ENCODE measurements at regions not wholly inside any gene's neighbourhood (a gene's known extent, or its start where the extent isn't known, plus 50 kb on each side); places are given as distances from the start of the nearest gene placed in this dataset.

DNA sequence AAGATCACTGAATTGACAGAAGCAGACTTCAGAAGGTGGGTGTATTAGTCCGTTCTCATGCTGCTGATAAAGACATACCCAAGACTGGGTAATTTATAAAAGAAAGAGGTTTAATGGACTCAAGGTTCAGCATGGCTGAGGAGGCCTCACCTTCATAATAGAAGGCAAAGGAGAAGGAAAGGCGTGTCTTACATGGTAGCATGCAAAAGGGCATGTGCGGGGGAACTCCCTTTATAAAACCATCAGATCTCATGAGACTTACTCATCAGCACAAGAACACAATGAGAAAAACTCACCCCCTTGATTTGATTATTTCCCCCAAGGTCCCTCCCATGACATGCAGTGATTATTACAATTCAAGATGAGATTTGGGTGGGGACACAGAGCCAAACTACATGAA is 416.3 kb upstream of the EPHA3 start (continued):
- TF ChIP-seq GABPA (IDR thresholded peaks at IDR 0.05; ENCODE audit: borderline replicate concordance, insufficient read depth, low read length) (no peak), PHF8 (conservative IDR thresholded peaks at IDR 0.05; ENCODE audit: low read depth, low read length) (no peak), TCF12 (IDR thresholded peaks at IDR 0.05; ENCODE audit: low read depth, low read length) (no peak), POLR2A (IDR thresholded peaks at IDR 0.05; ENCODE audit: control extremely low read depth in 1 of 2, low read depth in 2 of 2, low read length in 2 of 2) (no peak), SIX5 (IDR thresholded peaks at IDR 0.05; ENCODE audit: low read depth, low read length) (no peak)

Measured in H1 (cell line).